T-cell (primary cell): ENCODE measurements at regions not wholly inside any gene's neighbourhood (a gene's known extent, or its start where the extent isn't known, plus 50 kb on each side); places are given as distances from the start of the nearest gene placed in this dataset.

Experiments used
- ATAC-seq, 4 experiments: fragments of 200-7000 bp in 3 of 4; fragments of 150-1000 bp in 1 of 4; cut with Tn5 transposase; replicated peaks in 1 of 4; 1 replicate in 3 of 4; 2 replicates in 1 of 4; pipeline ENCODE4 v1.10.0; 2021; ENCODE audit warnings: moderate library complexity in 3 of 4, mild to moderate bottlenecking in 2 of 4, moderate number of reproducible peaks in 1 of 4
- CTCF ChIA-PET, 2 donors: fragments of 300-600 bp; sonication (Branson Sonifier 250); formaldehyde crosslinking; loops; one replicate each; lab custom pipeline; 2022; ENCODE audit warnings: antibody characterized with exemption in 2 of 2; lab: Charles Lee
- POLR2A ChIA-PET, 2 donors: fragments of 300-600 bp; sonication (Branson Sonifier 250); formaldehyde crosslinking; loops; one replicate each; lab custom pipeline; 2022; ENCODE audit warnings: antibody characterized with exemption in 2 of 2; lab: Charles Lee
- DNase-seq, 35 experiments: peaks; one replicate each; pipeline versions ENCODE4 v3.0.0 to v3.0.0-alpha.2; 2013 to 2023
- H3K27ac ChIP-seq: one replicate; pipeline ENCODE4 v1.5.1; 2013; ENCODE audit warnings: low read length
- H3K27me3 ChIP-seq, 2 experiments: replicated peaks in 1 of 2; 1 replicate in 1 of 2; 2 replicates in 1 of 2; pipeline versions ENCODE4 v1.6.1 to v1.7.0; 2013; ENCODE audit warnings: low read length in 1 of 2, mixed read lengths in 1 of 2; ENCODE audit not compliant: control insufficient read depth in 2 of 2, insufficient read depth in 2 of 2; ENCODE audit errors: extremely low read depth in 1 of 2
- H3K36me3 ChIP-seq, 2 donors: 1 replicate in 1 of 2; 2 replicates in 1 of 2; pipeline versions ENCODE4 v1.6.1 to v1.7.0; 2013; ENCODE audit warnings: low read length in 1 of 2; ENCODE audit not compliant: control insufficient read depth in 2 of 2, insufficient read depth in 1 of 2; ENCODE audit errors: extremely low read depth in 1 of 2
- H3K4me1 ChIP-seq, 2 experiments: 1 replicate in 1 of 2; 2 replicates in 1 of 2; pipeline versions ENCODE4 v1.6.1 to v1.7.0; 2013; ENCODE audit warnings: low read length in 2 of 2, mixed read lengths in 1 of 2; ENCODE audit not compliant: insufficient read depth in 2 of 2, control insufficient read depth in 1 of 2; ENCODE audit errors: extremely low read depth in 1 of 2
- H3K4me3 ChIP-seq, 2 donors: 1 replicate in 1 of 2; 2 replicates in 1 of 2; pipeline versions ENCODE4 v1.5.1 to v1.7.0; 2013; ENCODE audit warnings: mild to moderate bottlenecking in 2 of 2, low read length in 1 of 2, moderate library complexity in 1 of 2; ENCODE audit not compliant: control insufficient read depth in 1 of 2; ENCODE audit errors: extremely low read depth in 1 of 2
- H3K9me3 ChIP-seq: 2 replicates; pipeline ENCODE4 v1.7.0; 2013
- H3K27ac Mint-ChIP-seq, 2 donors: one replicate each; pipeline ENCODE4 v1.8.0; 2020 to 2021; ENCODE audit warnings: mild to moderate bottlenecking in 2 of 2, mixed read lengths in 2 of 2
- H3K27me3 Mint-ChIP-seq, 2 donors: one replicate each; pipeline ENCODE4 v1.8.0; 2021 to 2022; ENCODE audit warnings: mixed read lengths in 2 of 2
- H3K36me3 Mint-ChIP-seq: one replicate; pipeline ENCODE4 v1.8.0; 2021; ENCODE audit warnings: mixed read lengths
- H3K4me1 Mint-ChIP-seq, 3 donors: one replicate each; pipeline ENCODE4 v1.8.0; 2020 to 2022; ENCODE audit warnings: mixed read lengths in 3 of 3, mild to moderate bottlenecking in 1 of 3
- H3K4me3 Mint-ChIP-seq, 3 donors: one replicate each; pipeline ENCODE4 v1.8.0; 2020 to 2022; ENCODE audit warnings: mild to moderate bottlenecking in 3 of 3, mixed read lengths in 3 of 3, moderate library complexity in 3 of 3
- H3K9me3 Mint-ChIP-seq, 3 donors: one replicate each; pipeline ENCODE4 v1.8.0; 2020 to 2022; ENCODE audit warnings: mixed read lengths in 3 of 3
- WGBS: methylation state at CpG from one replicate; pipeline ENCODE4 v1.1.5; 2013; ENCODE audit warnings: missing lambda C conversion rate; ENCODE audit not compliant: insufficient coverage; 5-methylcytosine and 5-hydroxymethylcytosine counted together

DNA sequence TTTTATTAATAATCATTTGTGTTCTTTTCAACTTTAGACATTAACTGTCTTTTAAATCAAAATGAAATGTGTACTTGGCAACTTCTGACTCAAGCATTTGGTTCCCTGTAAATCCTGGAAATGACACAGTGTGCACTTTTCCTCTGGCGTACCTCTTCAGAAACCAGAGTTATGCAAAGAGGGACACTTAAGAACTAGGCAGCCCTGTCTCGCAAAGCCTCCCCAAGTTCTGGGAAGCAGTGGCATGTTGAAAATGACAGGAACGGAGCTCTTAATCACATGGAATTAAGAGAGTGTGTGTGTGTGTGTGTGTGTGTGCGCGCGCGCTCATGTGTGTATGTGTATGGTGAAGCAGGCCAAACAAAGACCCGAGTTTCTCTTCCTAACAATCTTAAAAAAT is 707.4 kb downstream of the MECOM start:
- Histone ChIP-seq H3K27me3 (no peaks in the 10 kb centered on the region), H3K4me3 (no peak overlapping the region), H3K36me3 (no peaks in the 10 kb centered on the region), H3K27ac (no peak overlapping the region), H3K4me1 (no peaks in the 10 kb centered on the region), H3K9me3 (no peaks in the 10 kb centered on the region)
- peaks cover 0 to 11% (median 7%) of the 10 kb centered on the region in 3 donors for H3K9me3 Mint-ChIP-seq
- no peak overlapping the region for H3K27ac Mint-ChIP-seq
- 100% methylated on average over 2 of the region's 8 CpGs for WGBS
- no peaks in the 10 kb centered on the region for H3K36me3 Mint-ChIP-seq
- POLR2A ChIA-PET = no interaction called here
- no peak for DNase-seq
- H3K4me3 Mint-ChIP-seq = no peak overlapping the region
- no peaks in the 10 kb centered on the region for H3K27me3 Mint-ChIP-seq
- no peak for ATAC-seq
- H3K4me1 Mint-ChIP-seq = no peaks in the 10 kb centered on the region
- CTCF ChIA-PET = no interaction called here

DNA sequence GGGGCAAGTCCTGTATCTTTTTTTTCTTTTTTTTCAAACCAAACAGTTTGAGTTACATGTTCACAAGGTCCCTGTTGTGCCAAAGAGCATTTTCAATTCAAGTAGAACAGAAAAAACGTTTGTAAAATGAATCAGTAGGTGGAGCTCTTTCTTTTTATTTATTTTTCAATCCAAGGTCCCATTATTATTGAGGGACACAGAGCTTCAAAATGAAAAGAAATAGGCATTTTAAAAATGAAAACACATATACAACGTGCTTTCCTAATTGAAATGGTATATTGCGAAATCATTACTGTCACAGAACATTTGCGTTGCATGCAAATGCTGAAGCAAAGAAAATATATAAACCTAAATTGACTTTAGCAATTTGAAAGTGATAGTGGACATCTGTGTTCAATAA is 711.0 kb downstream of the MECOM start:
- Mint-ChIP-seq H3K4me3 (no peak overlapping the region), H3K4me1 (no peaks in the 10 kb centered on the region), H3K27ac (no peak overlapping the region), H3K27me3 (no peaks in the 10 kb centered on the region), H3K36me3 (no peaks in the 10 kb centered on the region), H3K9me3 (peaks cover 0 to 11% (median 8%) of the 10 kb centered on the region in 3 donors)
- no peak overlapping the region for H3K27ac ChIP-seq
- H3K9me3 ChIP-seq = no peaks in the 10 kb centered on the region
- no peaks in the 10 kb centered on the region for H3K4me1 ChIP-seq
- ATAC-seq = no peak
- H3K36me3 ChIP-seq = no peaks in the 10 kb centered on the region
- no peak overlapping the region for H3K4me3 ChIP-seq
- CTCF ChIA-PET = no interaction called here
- no peaks in the 10 kb centered on the region for H3K27me3 ChIP-seq
- WGBS = no CpG with 5 or more reads among the region's 4 CpGs
- POLR2A ChIA-PET = no interaction called here
- no peak for DNase-seq

GRCh38 chr3:168951884-168952283 is 711.6 kb downstream of the MECOM start:
- Histone ChIP-seq H3K4me1 (no peaks in the 10 kb centered on the region), H3K27ac (no peak overlapping the region), H3K9me3 (no peaks in the 10 kb centered on the region), H3K27me3 (no peaks in the 10 kb centered on the region), H3K36me3 (no peaks in the 10 kb centered on the region), H3K4me3 (no peak overlapping the region)
- ATAC-seq = no peak
- no peak for DNase-seq
- WGBS = 72% methylated on average over 2 of the region's 3 CpGs
- H3K4me1 Mint-ChIP-seq = no peaks in the 10 kb centered on the region
- no peak overlapping the region for H3K27ac Mint-ChIP-seq
- H3K9me3 Mint-ChIP-seq = peaks cover 0 to 11% (median 11%) of the 10 kb centered on the region in 3 donors
- H3K36me3 Mint-ChIP-seq = no peaks in the 10 kb centered on the region
- no peak overlapping the region for H3K4me3 Mint-ChIP-seq
- CTCF ChIA-PET = no interaction called here
- POLR2A ChIA-PET = no interaction called here
- no peaks in the 10 kb centered on the region for H3K27me3 Mint-ChIP-seq

- Mint-ChIP-seq H3K27me3 (no peaks in the 10 kb centered on the region), H3K36me3 (no peaks in the 10 kb centered on the region), H3K27ac (no peak overlapping the region), H3K4me1 (no peaks in the 10 kb centered on the region), H3K9me3 (peaks cover 0 to 11% (median 11%) of the 10 kb centered on the region in 3 donors), H3K4me3 (no peak overlapping the region)
- WGBS = 88% methylated on average over 2 of the region's 4 CpGs
- CTCF ChIA-PET = no interaction called here
- Histone ChIP-seq H3K4me3 (no peak overlapping the region), H3K9me3 (no peaks in the 10 kb centered on the region), H3K27ac (no peak overlapping the region), H3K27me3 (no peaks in the 10 kb centered on the region), H3K36me3 (no peaks in the 10 kb centered on the region), H3K4me1 (no peaks in the 10 kb centered on the region)
- DNase-seq (no peak), ATAC-seq (no peak)
- POLR2A ChIA-PET = no interaction called here
These were observed 712.1 kb downstream of the MECOM start for GRCh38 chr3:168951368-168951767.

- no peak for ATAC-seq
- H3K9me3 ChIP-seq = no peaks in the 10 kb centered on the region
- H3K9me3 Mint-ChIP-seq = peaks cover 0 to 11% (median 11%) of the 10 kb centered on the region in 3 donors
- no peaks in the 10 kb centered on the region for H3K27me3 ChIP-seq
- no peak overlapping the region for H3K27ac Mint-ChIP-seq
- ChIA-PET POLR2A (no interaction called here), CTCF (no interaction called here)
- DNase-seq = no peak
- H3K27ac ChIP-seq = no peak overlapping the region
- H3K4me1 Mint-ChIP-seq = no peaks in the 10 kb centered on the region
- no peaks in the 10 kb centered on the region for H3K4me1 ChIP-seq
- H3K4me3 ChIP-seq = no peak overlapping the region
- no peaks in the 10 kb centered on the region for H3K36me3 Mint-ChIP-seq
- WGBS = no CpG with 5 or more reads among the region's 1 CpG
- no peaks in the 10 kb centered on the region for H3K36me3 ChIP-seq
- no peak overlapping the region for H3K4me3 Mint-ChIP-seq
- no peaks in the 10 kb centered on the region for H3K27me3 Mint-ChIP-seq
These were observed 712.9 kb downstream of the MECOM start for GRCh38 chr3:168950622-168951021.

DNA sequence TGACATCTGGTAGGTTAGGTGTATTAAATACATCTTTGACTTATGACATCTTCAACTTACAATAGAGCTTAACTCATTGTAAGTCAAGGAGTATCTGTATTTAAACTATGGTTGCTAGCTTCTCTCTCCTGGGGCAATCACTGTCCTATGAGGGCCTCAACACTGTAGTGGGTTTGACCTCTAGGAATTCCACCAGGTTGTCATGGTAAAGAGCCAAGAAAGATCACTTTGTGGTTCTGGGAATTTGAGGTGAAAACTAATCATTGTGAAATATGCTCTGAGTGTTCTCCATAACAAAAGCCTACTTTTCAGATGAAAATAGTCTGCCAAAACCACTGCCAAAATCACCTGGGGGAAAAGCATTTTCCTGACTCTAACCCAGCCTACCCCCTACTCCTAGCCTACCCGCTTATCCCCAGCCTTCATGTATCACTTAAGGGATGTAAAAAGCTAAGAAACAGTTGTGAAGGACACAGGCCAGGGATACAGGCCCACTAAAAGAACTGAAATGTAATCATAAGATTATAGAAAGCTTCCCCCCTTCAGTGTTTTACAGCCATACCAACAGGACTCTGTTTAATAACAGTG is 723.8 kb downstream of the MECOM start:
- Mint-ChIP-seq H3K4me1 (no peaks in the 10 kb centered on the region), H3K36me3 (no peaks in the 10 kb centered on the region), H3K9me3 (peaks cover 4 to 10% (median 9%) of the 10 kb centered on the region in 3 donors), H3K27ac (no peak overlapping the region), H3K4me3 (no peak overlapping the region), H3K27me3 (no peaks in the 10 kb centered on the region)
- no peak overlapping the region for H3K4me3 ChIP-seq
- no peaks in the 10 kb centered on the region for H3K9me3 ChIP-seq
- H3K4me1 ChIP-seq = no peaks in the 10 kb centered on the region
- POLR2A ChIA-PET = interaction anchor here in 1 of 2 donors (0.5 kb wide), 1 partner anchor 867 kb away, joined by 5 read pairs; no protein-coding TSS in a partner anchor
- ATAC-seq (no peak), DNase-seq (no peak)
- no peak overlapping the region for H3K27ac ChIP-seq
- CTCF ChIA-PET = no interaction called here
- no peaks in the 10 kb centered on the region for H3K36me3 ChIP-seq
- H3K27me3 ChIP-seq = no peaks in the 10 kb centered on the region
- no CpG with 5 or more reads among the region's 1 CpG for WGBS

- H3K36me3 ChIP-seq = no peaks in the 10 kb centered on the region
- Mint-ChIP-seq H3K4me1 (no peaks in the 10 kb centered on the region), H3K9me3 (peaks cover 8 to 31% (median 27%) of the 10 kb centered on the region in 3 donors), H3K27ac (no peak overlapping the region), H3K36me3 (no peaks in the 10 kb centered on the region), H3K27me3 (no peaks in the 10 kb centered on the region), H3K4me3 (no peak overlapping the region)
- WGBS = 64% methylated on average over 3 of the region's 5 CpGs
- POLR2A ChIA-PET = no interaction called here
- H3K27me3 ChIP-seq = no peaks in the 10 kb centered on the region
- ATAC-seq = no peak
- CTCF ChIA-PET = no interaction called here
- no peak for DNase-seq
- H3K4me3 ChIP-seq = no peak overlapping the region
- H3K27ac ChIP-seq = no peak overlapping the region
- H3K9me3 ChIP-seq = no peaks in the 10 kb centered on the region
- H3K4me1 ChIP-seq = no peaks in the 10 kb centered on the region
These were observed 729.9 kb downstream of the MECOM start for GRCh38 chr3:168933614-168934013.
